ENCODE measurements at regions not wholly inside any gene's neighbourhood (a gene's known extent, or its start where the extent isn't known, plus 50 kb on each side); places are given as distances from the start of the nearest gene placed in this dataset.

- in situ Hi-C loops (cut with HindIII; ENCODE audit: low pct_unique_long_range_greater_than_20kb, low sequenced_read_pairs) = no loop called here
- DNase-seq (ENCODE audit: low read depth) = no peak
Measured at GRCh38 chr2:66322506-66323260, 112.2 kb upstream of the MEIS1 start.

GRCh38 chr2:66318009-66318561 is 116.8 kb upstream of the MEIS1 start:
- no peak for DNase-seq (ENCODE audit: low read depth)
- in situ Hi-C loops (cut with HindIII; ENCODE audit: low pct_unique_long_range_greater_than_20kb, low sequenced_read_pairs) = no loop called here

GRCh38 chr2:66317268-66317890 is 117.5 kb upstream of the MEIS1 start:
- in situ Hi-C loops (cut with HindIII; ENCODE audit: low pct_unique_long_range_greater_than_20kb, low sequenced_read_pairs) = no loop called here

GRCh38 chr2:66306483-66306882 is 128.4 kb upstream of the MEIS1 start:
- DNase-seq (ENCODE audit: low read depth) = no peak
- in situ Hi-C loops (cut with HindIII; ENCODE audit: low pct_unique_long_range_greater_than_20kb, low sequenced_read_pairs) = no loop called here

More at GRCh38 chr2:66317268-66317890, 117.5 kb upstream of the MEIS1 start:
- no peak for DNase-seq (ENCODE audit: low read depth)

GRCh38 chr2:66305718-66306117 is 129.2 kb upstream of the MEIS1 start:
- in situ Hi-C loops (cut with HindIII; ENCODE audit: low pct_unique_long_range_greater_than_20kb, low sequenced_read_pairs) = no loop called here
- no peak for DNase-seq (ENCODE audit: low read depth)

GRCh38 chr2:66303471-66303870 is 131.5 kb upstream of the MEIS1 start:
- in situ Hi-C loops (cut with HindIII; ENCODE audit: low pct_unique_long_range_greater_than_20kb, low sequenced_read_pairs) = no loop called here
- DNase-seq (ENCODE audit: low read depth) = no peak

GRCh38 chr2:66301767-66302140 is 133.2 kb upstream of the MEIS1 start:
- in situ Hi-C loops (cut with HindIII; ENCODE audit: low pct_unique_long_range_greater_than_20kb, low sequenced_read_pairs) = no loop called here

GRCh38 chr2:66301022-66301766 is 133.7 kb upstream of the MEIS1 start:
- in situ Hi-C loops (cut with HindIII; ENCODE audit: low pct_unique_long_range_greater_than_20kb, low sequenced_read_pairs) = no loop called here
- DNase-seq (ENCODE audit: low read depth) = no peak

More at GRCh38 chr2:66301767-66302140, 133.2 kb upstream of the MEIS1 start:
- no peak for DNase-seq (ENCODE audit: low read depth)

GRCh38 chr2:66283787-66284186 is 151.1 kb upstream of the MEIS1 start:
- in situ Hi-C loops (cut with HindIII; ENCODE audit: low pct_unique_long_range_greater_than_20kb, low sequenced_read_pairs) = no loop called here
- no peak for DNase-seq (ENCODE audit: low read depth)

GRCh38 chr2:66281980-66282379 is 152.9 kb upstream of the MEIS1 start:
- DNase-seq (ENCODE audit: low read depth) = no peak
- in situ Hi-C loops (cut with HindIII; ENCODE audit: low pct_unique_long_range_greater_than_20kb, low sequenced_read_pairs) = no loop called here

- in situ Hi-C loops (cut with HindIII; ENCODE audit: low pct_unique_long_range_greater_than_20kb, low sequenced_read_pairs) = no loop called here
- DNase-seq (ENCODE audit: low read depth) = no peak
Measured at GRCh38 chr2:66279024-66279423, 155.9 kb upstream of the MEIS1 start.

- in situ Hi-C loops (cut with HindIII; ENCODE audit: low pct_unique_long_range_greater_than_20kb, low sequenced_read_pairs) = no loop called here
- DNase-seq (ENCODE audit: low read depth) = no peak
Measured at GRCh38 chr2:66275984-66276383, 158.9 kb upstream of the MEIS1 start.

GRCh38 chr2:66273933-66274490 is 160.9 kb upstream of the MEIS1 start:
- no peak for DNase-seq (ENCODE audit: low read depth)

GRCh38 chr2:66272751-66273150 is 162.2 kb upstream of the MEIS1 start:
- in situ Hi-C loops (cut with HindIII; ENCODE audit: low pct_unique_long_range_greater_than_20kb, low sequenced_read_pairs) = no loop called here
- DNase-seq (ENCODE audit: low read depth) = no peak

More at GRCh38 chr2:66273933-66274490, 160.9 kb upstream of the MEIS1 start:
- in situ Hi-C loops (cut with HindIII; ENCODE audit: low pct_unique_long_range_greater_than_20kb, low sequenced_read_pairs) = no loop called here

- DNase-seq (ENCODE audit: low read depth) = no peak
- in situ Hi-C loops (cut with HindIII; ENCODE audit: low pct_unique_long_range_greater_than_20kb, low sequenced_read_pairs) = no loop called here
Measured at GRCh38 chr2:66271777-66272176, 163.1 kb upstream of the MEIS1 start.

- no peak for DNase-seq (ENCODE audit: low read depth)
- in situ Hi-C loops (cut with HindIII; ENCODE audit: low pct_unique_long_range_greater_than_20kb, low sequenced_read_pairs) = no loop called here
Measured at GRCh38 chr2:66270247-66270646, 164.7 kb upstream of the MEIS1 start.

- no peak for DNase-seq (ENCODE audit: low read depth)
- in situ Hi-C loops (cut with HindIII; ENCODE audit: low pct_unique_long_range_greater_than_20kb, low sequenced_read_pairs) = no loop called here
Measured at GRCh38 chr2:66269166-66269565, 165.8 kb upstream of the MEIS1 start.

- DNase-seq (ENCODE audit: low read depth) = no peak
- in situ Hi-C loops (cut with HindIII; ENCODE audit: low pct_unique_long_range_greater_than_20kb, low sequenced_read_pairs) = no loop called here
Measured at GRCh38 chr2:66268756-66269155, 166.2 kb upstream of the MEIS1 start.

- in situ Hi-C loops (cut with HindIII; ENCODE audit: low pct_unique_long_range_greater_than_20kb, low sequenced_read_pairs) = no loop called here
- DNase-seq (ENCODE audit: low read depth) = no peak
Measured at GRCh38 chr2:66264354-66264753, 170.6 kb upstream of the MEIS1 start.

Data from Caki2 (cell line).